ENCODE measurements at regions not wholly inside any gene's neighbourhood (a gene's known extent, or its start where the extent isn't known, plus 50 kb on each side); places are given as distances from the start of the nearest gene placed in this dataset.

DNA sequence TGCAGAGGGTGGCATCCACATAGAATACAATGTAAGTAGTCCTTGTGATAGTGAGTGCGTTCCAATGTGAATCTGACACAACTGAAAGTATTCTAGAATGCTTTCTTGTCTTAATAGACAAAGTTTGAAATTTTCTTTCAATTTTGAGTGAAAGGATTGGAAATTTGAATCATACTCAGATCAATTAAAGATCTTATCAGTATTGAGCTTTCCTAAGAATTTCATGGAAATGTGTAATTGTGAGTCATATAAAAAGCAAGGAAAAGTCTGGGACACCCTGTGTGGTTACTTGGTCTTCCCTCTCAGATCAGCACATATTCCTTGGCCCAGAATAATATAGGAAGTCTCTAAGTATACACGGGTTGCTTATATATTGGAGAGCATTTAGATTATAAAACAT, 99.1 kb downstream of the MBL2 start:
- dilution Hi-C loops (cut with HindIII; ENCODE audit: low sequenced_read_pairs, unreplicated experiment): no loop called here
- CTCF ChIA-PET: no interaction called here

More for the DNA sequence above, 99.1 kb downstream of the MBL2 start:
- H2BK5ac ChIP-seq (ENCODE audit: low read depth, low read length, poor library complexity, severe bottlenecking): no peak overlapping the region
- no peaks in the 10 kb centered on the region for H3K4me1 ChIP-seq (ENCODE audit: control insufficient read depth, insufficient read depth, low read length)
- no peak overlapping the region for H2BK120ac ChIP-seq (ENCODE audit: low read depth, low read length)
- POLR2A ChIA-PET (ENCODE audit: unreplicated experiment): no interaction called here
- no peaks in the 10 kb centered on the region for H3K9me3 ChIP-seq (ENCODE audit: control insufficient read depth, insufficient read depth, low read length)
- H2AK5ac ChIP-seq (ENCODE audit: low read depth, low read length): no peak overlapping the region
- H2AK9ac ChIP-seq (replicated peaks; ENCODE audit: low read depth, low read length, poor library complexity): no peak overlapping the region
- H3K56ac ChIP-seq (ENCODE audit: extremely low read depth, insufficient read depth, low read length): no peak overlapping the region
- H3K79me1 ChIP-seq (ENCODE audit: low read depth in 1 of 2, low read length in 2 of 2): no peaks in the 10 kb centered on the region
- TF ChIP-seq, protein P1, sequence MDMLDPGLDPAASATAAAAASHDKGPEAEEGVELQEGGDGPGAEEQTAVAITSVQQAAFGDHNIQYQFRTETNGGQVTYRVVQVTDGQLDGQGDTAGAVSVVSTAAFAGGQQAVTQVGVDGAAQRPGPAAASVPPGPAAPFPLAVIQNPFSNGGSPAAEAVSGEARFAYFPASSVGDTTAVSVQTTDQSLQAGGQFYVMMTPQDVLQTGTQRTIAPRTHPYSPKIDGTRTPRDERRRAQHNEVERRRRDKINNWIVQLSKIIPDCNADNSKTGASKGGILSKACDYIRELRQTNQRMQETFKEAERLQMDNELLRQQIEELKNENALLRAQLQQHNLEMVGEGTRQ (IDR thresholded peaks at IDR 0.05; ENCODE audit: low read depth, low read length): no peak
- no CpG with 5 or more reads among the region's 2 CpGs for WGBS, 2 experiments (ENCODE audit: extremely low coverage in 2 of 2, insufficient read length in 1 of 2)
- intact Hi-C loops (cut with micrococcal nuclease): no loop called here
- H3K4me3 ChIP-seq (ENCODE audit: insufficient read depth, low read depth, low read length): no peak overlapping the region
- no peak overlapping the region for H2AFZ ChIP-seq (replicated peaks; ENCODE audit: low read length, poor library complexity)
- DNase-seq (no peak), ATAC-seq (ENCODE audit: low read depth) (no peak)
- no peak overlapping the region for H3K18ac ChIP-seq (ENCODE audit: low read depth, low read length)
- no peaks in the 10 kb centered on the region for H4K20me1 ChIP-seq (ENCODE audit: insufficient read depth, low read length)
- H3K14ac ChIP-seq (replicated peaks; ENCODE audit: low read depth, low read length): no peak overlapping the region
- no peaks in the 10 kb centered on the region for H3K9me1 ChIP-seq (ENCODE audit: insufficient read depth, low read length)
- no peak overlapping the region for H4K5ac ChIP-seq (ENCODE audit: low read depth, low read length)
- no peak overlapping the region for H2BK20ac ChIP-seq (ENCODE audit: low read depth, low read length)
- in situ Hi-C loops (cut with MboI; ENCODE audit: low sequenced_read_pairs): no loop called here
- H3K36me3 ChIP-seq (ENCODE audit: control insufficient read depth, insufficient read depth, low read length): no peaks in the 10 kb centered on the region
- no TSS peak for BruUV-seq (replicated peaks)
- H4K8ac ChIP-seq (ENCODE audit: low read depth in 2 of 2, low read length in 2 of 2): no peak overlapping the region
- H4K91ac ChIP-seq (ENCODE audit: insufficient read depth, low read depth, low read length): no peak overlapping the region
- no peaks in the 10 kb centered on the region; the same call in 1 of the 2 replicates for H3K27me3 ChIP-seq (ENCODE audit: control insufficient read depth, insufficient read depth, low read length)
- H2BK15ac ChIP-seq (ENCODE audit: low read depth, low read length): no peak overlapping the region
- no peak overlapping the region for H3K23ac ChIP-seq (ENCODE audit: low read depth, low read length)
- H3K4ac ChIP-seq (ENCODE audit: low read depth, low read length): no peak overlapping the region
- H3K9ac ChIP-seq (ENCODE audit: low read depth, low read length): no peak overlapping the region
- no peak overlapping the region for H3K4me2 ChIP-seq (ENCODE audit: low read depth, low read length)
- H3K27ac ChIP-seq (ENCODE audit: insufficient read depth, low read length): no peak overlapping the region

Data from IMR-90 (cell line).